ENCODE measurements at regions not wholly inside any gene's neighbourhood (a gene's known extent, or its start where the extent isn't known, plus 50 kb on each side); places are given as distances from the start of the nearest gene placed in this dataset.

DNA sequence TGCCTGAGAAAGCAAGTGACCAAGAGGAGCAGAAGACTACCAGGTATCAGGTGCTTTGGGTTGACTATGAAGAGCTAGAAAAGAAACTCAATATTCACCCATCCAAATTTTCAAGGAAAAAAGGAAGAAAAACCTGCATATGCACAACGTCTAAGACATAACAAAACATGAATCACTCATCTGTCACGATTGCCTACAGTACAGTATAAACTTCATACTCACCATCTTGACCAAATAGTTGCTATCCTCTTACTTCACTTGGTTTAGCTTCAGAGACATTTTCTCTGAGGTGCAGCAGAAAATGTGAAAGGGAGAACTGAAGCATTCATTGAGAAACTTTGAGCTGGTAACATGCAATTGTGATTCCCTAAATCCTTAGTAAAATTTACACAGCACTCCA lies 228.6 kb upstream of the MPDZ start:
- Histone ChIP-seq H3K27me3 (ENCODE audit: insufficient read depth, poor library complexity, severe bottlenecking) (no peaks in the 10 kb centered on the region), H3K27ac (replicated peaks) (no peak overlapping the region), H3K4me3 (replicated peaks; ENCODE audit: insufficient read depth, low read length) (no peak overlapping the region)
- DNase-seq (ENCODE audit: low read depth in 1 of 2, low spot score in 1 of 2): no peak
- TF ChIP-seq, protein P1, sequence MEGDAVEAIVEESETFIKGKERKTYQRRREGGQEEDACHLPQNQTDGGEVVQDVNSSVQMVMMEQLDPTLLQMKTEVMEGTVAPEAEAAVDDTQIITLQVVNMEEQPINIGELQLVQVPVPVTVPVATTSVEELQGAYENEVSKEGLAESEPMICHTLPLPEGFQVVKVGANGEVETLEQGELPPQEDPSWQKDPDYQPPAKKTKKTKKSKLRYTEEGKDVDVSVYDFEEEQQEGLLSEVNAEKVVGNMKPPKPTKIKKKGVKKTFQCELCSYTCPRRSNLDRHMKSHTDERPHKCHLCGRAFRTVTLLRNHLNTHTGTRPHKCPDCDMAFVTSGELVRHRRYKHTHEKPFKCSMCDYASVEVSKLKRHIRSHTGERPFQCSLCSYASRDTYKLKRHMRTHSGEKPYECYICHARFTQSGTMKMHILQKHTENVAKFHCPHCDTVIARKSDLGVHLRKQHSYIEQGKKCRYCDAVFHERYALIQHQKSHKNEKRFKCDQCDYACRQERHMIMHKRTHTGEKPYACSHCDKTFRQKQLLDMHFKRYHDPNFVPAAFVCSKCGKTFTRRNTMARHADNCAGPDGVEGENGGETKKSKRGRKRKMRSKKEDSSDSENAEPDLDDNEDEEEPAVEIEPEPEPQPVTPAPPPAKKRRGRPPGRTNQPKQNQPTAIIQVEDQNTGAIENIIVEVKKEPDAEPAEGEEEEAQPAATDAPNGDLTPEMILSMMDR (IDR thresholded peaks at IDR 0.05; ENCODE audit: insufficient read depth, low read length): no peak
- TF ChIP-seq GABPA (IDR thresholded peaks at IDR 0.05; ENCODE audit: low read depth) (no peak), SPI1 (IDR thresholded peaks at IDR 0.05; ENCODE audit: borderline replicate concordance, low read depth) (no peak), POLR2AphosphoS5 (IDR thresholded peaks at IDR 0.05; ENCODE audit: low read depth) (no peak)
- TF ChIP-seq, protein P2, sequence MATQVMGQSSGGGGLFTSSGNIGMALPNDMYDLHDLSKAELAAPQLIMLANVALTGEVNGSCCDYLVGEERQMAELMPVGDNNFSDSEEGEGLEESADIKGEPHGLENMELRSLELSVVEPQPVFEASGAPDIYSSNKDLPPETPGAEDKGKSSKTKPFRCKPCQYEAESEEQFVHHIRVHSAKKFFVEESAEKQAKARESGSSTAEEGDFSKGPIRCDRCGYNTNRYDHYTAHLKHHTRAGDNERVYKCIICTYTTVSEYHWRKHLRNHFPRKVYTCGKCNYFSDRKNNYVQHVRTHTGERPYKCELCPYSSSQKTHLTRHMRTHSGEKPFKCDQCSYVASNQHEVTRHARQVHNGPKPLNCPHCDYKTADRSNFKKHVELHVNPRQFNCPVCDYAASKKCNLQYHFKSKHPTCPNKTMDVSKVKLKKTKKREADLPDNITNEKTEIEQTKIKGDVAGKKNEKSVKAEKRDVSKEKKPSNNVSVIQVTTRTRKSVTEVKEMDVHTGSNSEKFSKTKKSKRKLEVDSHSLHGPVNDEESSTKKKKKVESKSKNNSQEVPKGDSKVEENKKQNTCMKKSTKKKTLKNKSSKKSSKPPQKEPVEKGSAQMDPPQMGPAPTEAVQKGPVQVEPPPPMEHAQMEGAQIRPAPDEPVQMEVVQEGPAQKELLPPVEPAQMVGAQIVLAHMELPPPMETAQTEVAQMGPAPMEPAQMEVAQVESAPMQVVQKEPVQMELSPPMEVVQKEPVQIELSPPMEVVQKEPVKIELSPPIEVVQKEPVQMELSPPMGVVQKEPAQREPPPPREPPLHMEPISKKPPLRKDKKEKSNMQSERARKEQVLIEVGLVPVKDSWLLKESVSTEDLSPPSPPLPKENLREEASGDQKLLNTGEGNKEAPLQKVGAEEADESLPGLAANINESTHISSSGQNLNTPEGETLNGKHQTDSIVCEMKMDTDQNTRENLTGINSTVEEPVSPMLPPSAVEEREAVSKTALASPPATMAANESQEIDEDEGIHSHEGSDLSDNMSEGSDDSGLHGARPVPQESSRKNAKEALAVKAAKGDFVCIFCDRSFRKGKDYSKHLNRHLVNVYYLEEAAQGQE (IDR thresholded peaks at IDR 0.05; ENCODE audit: insufficient replicate concordance, low read depth): no peak

DNA sequence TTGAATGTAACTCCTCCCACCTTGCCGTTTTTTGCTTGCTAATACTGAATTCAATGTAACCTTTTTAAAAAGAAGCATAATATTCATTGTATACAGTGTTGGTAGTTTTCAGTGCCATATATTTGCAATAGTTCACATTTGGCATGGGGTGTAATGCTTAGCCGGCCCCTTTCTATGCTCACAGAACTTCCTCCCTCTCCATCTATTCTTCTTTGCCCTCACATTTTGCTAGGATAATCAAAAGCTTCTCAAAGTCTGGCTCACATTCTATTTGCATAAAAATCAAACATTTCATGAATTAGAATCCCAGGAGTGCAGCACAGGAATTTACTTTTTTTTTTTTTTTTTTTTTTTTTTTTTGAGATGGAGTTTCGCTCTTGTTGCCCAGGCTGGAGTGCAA lies 226.3 kb upstream of the MPDZ start:
- Histone ChIP-seq H3K27ac (replicated peaks) (no peak overlapping the region), H3K27me3 (ENCODE audit: insufficient read depth, poor library complexity, severe bottlenecking) (no peaks in the 10 kb centered on the region), H3K4me3 (replicated peaks; ENCODE audit: insufficient read depth, low read length) (no peak overlapping the region)
- TF ChIP-seq, protein P2 (IDR thresholded peaks at IDR 0.05; ENCODE audit: insufficient replicate concordance, low read depth): no peak
- TF ChIP-seq GABPA (IDR thresholded peaks at IDR 0.05; ENCODE audit: low read depth) (no peak), POLR2AphosphoS5 (IDR thresholded peaks at IDR 0.05; ENCODE audit: low read depth) (no peak), SPI1 (IDR thresholded peaks at IDR 0.05; ENCODE audit: borderline replicate concordance, low read depth) (no peak)
- TF ChIP-seq, protein P1 (IDR thresholded peaks at IDR 0.05; ENCODE audit: insufficient read depth, low read length): no peak
- no peak for DNase-seq (ENCODE audit: low read depth in 1 of 2, low spot score in 1 of 2)

DNA sequence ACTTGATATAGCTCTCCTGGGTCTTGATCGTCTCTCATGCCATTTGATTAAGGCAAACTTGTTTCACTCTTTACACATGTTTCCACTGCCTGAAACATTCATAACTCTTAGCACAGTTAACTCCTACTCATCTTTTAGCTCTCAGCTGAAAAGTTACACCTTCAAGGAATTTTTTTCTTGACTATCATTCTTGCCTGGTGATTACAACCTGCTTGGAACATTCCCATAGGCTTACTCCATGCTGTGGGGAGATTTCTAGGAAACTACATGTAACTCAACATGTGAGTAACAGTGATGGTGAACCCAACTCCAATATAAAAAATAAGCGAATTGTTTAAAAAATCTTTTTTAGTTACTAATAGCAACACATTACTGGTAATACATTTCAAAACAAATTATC lies 224.1 kb upstream of the MPDZ start:
- TF ChIP-seq, protein P1 (IDR thresholded peaks at IDR 0.05; ENCODE audit: insufficient read depth, low read length): no peak
- TF ChIP-seq GABPA (IDR thresholded peaks at IDR 0.05; ENCODE audit: low read depth) (no peak), POLR2AphosphoS5 (IDR thresholded peaks at IDR 0.05; ENCODE audit: low read depth) (no peak)
- Histone ChIP-seq H3K4me3 (replicated peaks; ENCODE audit: insufficient read depth, low read length) (no peak overlapping the region), H3K27me3 (ENCODE audit: insufficient read depth, poor library complexity, severe bottlenecking) (no peaks in the 10 kb centered on the region), H3K27ac (replicated peaks) (no peak overlapping the region)
- DNase-seq (ENCODE audit: low read depth in 1 of 2, low spot score in 1 of 2): no peak

DNA sequence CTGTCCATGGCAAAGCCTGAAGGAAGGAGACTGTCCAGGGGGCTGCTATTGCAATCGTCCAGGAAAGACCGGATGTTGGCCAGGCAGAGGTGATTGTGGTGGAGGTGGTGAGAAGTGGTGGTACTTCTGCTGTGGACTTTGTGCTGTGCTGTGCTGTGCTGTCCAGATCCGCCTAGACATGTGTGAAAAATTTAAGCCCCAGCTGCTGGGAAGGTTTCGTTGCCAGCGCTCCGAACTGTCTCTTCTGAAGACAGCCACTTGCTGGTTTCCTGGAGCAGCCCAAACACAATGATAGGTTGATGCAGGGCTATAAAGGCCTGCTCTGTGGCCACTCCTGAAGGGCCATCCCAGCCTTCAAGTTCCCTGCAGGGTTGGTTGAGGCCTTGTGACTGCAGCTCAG lies 223.0 kb upstream of the MPDZ start:
- Histone ChIP-seq H3K4me3 (replicated peaks; ENCODE audit: insufficient read depth, low read length) (no peak overlapping the region), H3K27me3 (ENCODE audit: insufficient read depth, poor library complexity, severe bottlenecking) (no peaks in the 10 kb centered on the region), H3K27ac (replicated peaks) (no peak overlapping the region)
- TF ChIP-seq SPI1 (IDR thresholded peaks at IDR 0.05; ENCODE audit: borderline replicate concordance, low read depth): no peak
- TF ChIP-seq, protein P1 (IDR thresholded peaks at IDR 0.05; ENCODE audit: insufficient read depth, low read length): no peak
- TF ChIP-seq, protein P2 (IDR thresholded peaks at IDR 0.05; ENCODE audit: insufficient replicate concordance, low read depth): no peak
- DNase-seq (ENCODE audit: low read depth in 1 of 2, low spot score in 1 of 2): no peak
